WTC11 (cell line): ENCODE measurements at regions not wholly inside any gene's neighbourhood (a gene's known extent, or its start where the extent isn't known, plus 50 kb on each side); places are given as distances from the start of the nearest gene placed in this dataset.

Source experiments
- ATAC-seq: fragments of 200-7000 bp; cut with Tn5 transposase; 2 replicates; pipeline ENCODE4 v1.10.0; 2021; ENCODE audit warnings: mild to moderate bottlenecking, moderate library complexity
- CTCF ChIA-PET: fragments of 300-600 bp; sonication (Branson Sonifier 250); formaldehyde crosslinking; loops from one replicate; lab custom pipeline; 2021; ENCODE audit warnings: antibody characterized with exemption; lab: Charles Lee
- POLR2A ChIA-PET: fragments of 350-600 bp; sonication (Branson Sonifier 250); formaldehyde crosslinking; loops from one replicate; lab custom pipeline; 2021; ENCODE audit warnings: antibody characterized with exemption; lab: Charles Lee
- DNase-seq: peaks from one replicate; pipeline ENCODE4 v3.0.0; 2021; ENCODE audit warnings: low spot score
- H3K27ac Mint-ChIP-seq: 2 replicates; pipeline ENCODE4 v1.8.0; 2021; ENCODE audit warnings: mixed read lengths
- H3K27me3 Mint-ChIP-seq: 2 replicates; pipeline ENCODE4 v1.8.0; 2021; ENCODE audit warnings: low read depth, mild to moderate bottlenecking, moderate library complexity, mixed read lengths
- H3K36me3 Mint-ChIP-seq: 2 replicates; pipeline ENCODE4 v1.8.0; 2021; ENCODE audit warnings: mixed read lengths
- H3K4me1 Mint-ChIP-seq: 2 replicates; pipeline ENCODE4 v1.8.0; 2022; ENCODE audit warnings: mixed read lengths
- H3K4me3 Mint-ChIP-seq: 2 replicates; pipeline ENCODE4 v1.8.0; 2021; ENCODE audit warnings: mild to moderate bottlenecking, moderate library complexity, mixed read lengths
- H3K9me3 Mint-ChIP-seq: 2 replicates; pipeline ENCODE4 v1.8.0; 2021; ENCODE audit warnings: mixed read lengths
- ATF2 ChIP-seq: sonication (generic); formaldehyde crosslinking; IDR thresholded peaks from 2 replicates; pipeline ENCODE4 v1.8.1; 2022; ENCODE audit warnings: low read depth, missing genetic modification reagents, borderline replicate concordance
- E2F1 ChIP-seq: sonication (generic); formaldehyde crosslinking; IDR thresholded peaks from 2 replicates; pipeline ENCODE4 v1.8.0; 2022; ENCODE audit warnings: mild to moderate bottlenecking, missing genetic modification reagents
- ETV6 ChIP-seq: sonication (generic); formaldehyde crosslinking; IDR thresholded peaks from 2 replicates; pipeline ENCODE4 v1.8.1; 2022; ENCODE audit warnings: mild to moderate bottlenecking, missing genetic modification reagents
- FOXJ3 ChIP-seq: sonication (generic); formaldehyde crosslinking; IDR thresholded peaks from 2 replicates; pipeline ENCODE4 v1.9.0; 2021; ENCODE audit warnings: missing genetic modification reagents, mild to moderate bottlenecking, borderline replicate concordance
- FOXP1 ChIP-seq: sonication (generic); formaldehyde crosslinking; IDR thresholded peaks from 2 replicates; pipeline ENCODE4 v1.8.0; 2022; ENCODE audit warnings: missing genetic modification reagents, mild to moderate bottlenecking, moderate library complexity, borderline replicate concordance
- MYBL2 ChIP-seq: sonication (generic); formaldehyde crosslinking; IDR thresholded peaks from 2 replicates; pipeline ENCODE4 v1.8.1; 2023; ENCODE audit warnings: mild to moderate bottlenecking, moderate library complexity, missing genetic modification reagents
- RELA ChIP-seq: sonication (generic); formaldehyde crosslinking; IDR thresholded peaks from 2 replicates; pipeline ENCODE4 v1.8.1; 2022; ENCODE audit warnings: missing genetic modification reagents, mild to moderate bottlenecking, borderline replicate concordance
- RORB ChIP-seq: fragments of 250-450 bp; sonication (Bioruptor Pico); IDR thresholded peaks from 2 replicates; pipeline ENCODE4 v1.9.0; 2021; ENCODE audit warnings: mild to moderate bottlenecking
- TEAD4 ChIP-seq: sonication (generic); formaldehyde crosslinking; IDR thresholded peaks from 2 replicates; pipeline ENCODE4 v1.8.0; 2022; ENCODE audit warnings: mild to moderate bottlenecking, missing genetic modification reagents
- ZNF138 ChIP-seq: sonication (generic); formaldehyde crosslinking; conservative IDR thresholded peaks from 2 replicates; pipeline ENCODE4 v1.8.1; 2022; ENCODE audit warnings: mild to moderate bottlenecking, moderate library complexity, missing genetic modification reagents
- ZNF671 ChIP-seq: fragments of 250-450 bp; sonication (Bioruptor Pico); IDR thresholded peaks from 2 replicates; pipeline ENCODE4 v1.8.0; 2021; ENCODE audit warnings: mild to moderate bottlenecking
- TF ChIP-seq, protein P1 (sequence below): sonication (generic); formaldehyde crosslinking; IDR thresholded peaks from 2 replicates; pipeline ENCODE4 v1.8.1; 2023; ENCODE audit warnings: mild to moderate bottlenecking, moderate library complexity, missing genetic modification reagents
- TF ChIP-seq, protein P2 (sequence below): sonication (generic); formaldehyde crosslinking; IDR thresholded peaks from 2 replicates; pipeline ENCODE4 v1.8.1; 2022; ENCODE audit warnings: low read depth, mild to moderate bottlenecking, moderate library complexity, missing genetic modification reagents, borderline replicate concordance
- TF ChIP-seq, protein P3 (sequence below): sonication (generic); formaldehyde crosslinking; IDR thresholded peaks from 2 replicates; pipeline ENCODE4 v1.8.1; 2023; ENCODE audit warnings: mild to moderate bottlenecking, missing genetic modification reagents
- TF ChIP-seq, protein P4 (sequence below): sonication (generic); formaldehyde crosslinking; IDR thresholded peaks from 2 replicates; pipeline ENCODE4 v1.8.0; 2022; ENCODE audit warnings: missing genetic modification reagents

GRCh38 chr2:222102575-222103349 is 196.0 kb downstream of the PAX3 start:
- no peaks in the 10 kb centered on the region; the same call in 1 of the 2 replicates for H3K27me3 Mint-ChIP-seq
- no peak overlapping the region for H3K4me3 Mint-ChIP-seq
- no peak for TF ChIP-seq TEAD4 (CRISPR knock-in tag)
- TF ChIP-seq, protein P1, sequence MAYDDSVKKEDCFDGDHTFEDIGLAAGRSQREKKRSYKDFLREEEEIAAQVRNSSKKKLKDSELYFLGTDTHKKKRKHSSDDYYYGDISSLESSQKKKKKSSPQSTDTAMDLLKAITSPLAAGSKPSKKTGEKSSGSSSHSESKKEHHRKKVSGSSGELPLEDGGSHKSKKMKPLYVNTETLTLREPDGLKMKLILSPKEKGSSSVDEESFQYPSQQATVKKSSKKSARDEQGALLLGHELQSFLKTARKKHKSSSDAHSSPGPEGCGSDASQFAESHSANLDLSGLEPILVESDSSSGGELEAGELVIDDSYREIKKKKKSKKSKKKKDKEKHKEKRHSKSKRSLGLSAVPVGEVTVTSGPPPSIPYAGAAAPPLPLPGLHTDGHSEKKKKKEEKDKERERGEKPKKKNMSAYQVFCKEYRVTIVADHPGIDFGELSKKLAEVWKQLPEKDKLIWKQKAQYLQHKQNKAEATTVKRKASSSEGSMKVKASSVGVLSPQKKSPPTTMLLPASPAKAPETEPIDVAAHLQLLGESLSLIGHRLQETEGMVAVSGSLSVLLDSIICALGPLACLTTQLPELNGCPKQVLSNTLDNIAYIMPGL (CRISPR knock-in tag) = no peak
- TF ChIP-seq, protein P2, sequence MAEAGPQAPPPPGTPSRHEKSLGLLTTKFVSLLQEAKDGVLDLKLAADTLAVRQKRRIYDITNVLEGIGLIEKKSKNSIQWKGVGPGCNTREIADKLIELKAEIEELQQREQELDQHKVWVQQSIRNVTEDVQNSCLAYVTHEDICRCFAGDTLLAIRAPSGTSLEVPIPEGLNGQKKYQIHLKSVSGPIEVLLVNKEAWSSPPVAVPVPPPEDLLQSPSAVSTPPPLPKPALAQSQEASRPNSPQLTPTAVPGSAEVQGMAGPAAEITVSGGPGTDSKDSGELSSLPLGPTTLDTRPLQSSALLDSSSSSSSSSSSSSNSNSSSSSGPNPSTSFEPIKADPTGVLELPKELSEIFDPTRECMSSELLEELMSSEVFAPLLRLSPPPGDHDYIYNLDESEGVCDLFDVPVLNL (CRISPR knock-in tag) = no peak
- no peak for TF ChIP-seq ATF2 (CRISPR knock-in tag)
- no peak for TF ChIP-seq MYBL2 (CRISPR knock-in tag)
- TF ChIP-seq RELA (CRISPR knock-in tag) = no peak
- no peak for TF ChIP-seq RORB
- TF ChIP-seq, protein P3, sequence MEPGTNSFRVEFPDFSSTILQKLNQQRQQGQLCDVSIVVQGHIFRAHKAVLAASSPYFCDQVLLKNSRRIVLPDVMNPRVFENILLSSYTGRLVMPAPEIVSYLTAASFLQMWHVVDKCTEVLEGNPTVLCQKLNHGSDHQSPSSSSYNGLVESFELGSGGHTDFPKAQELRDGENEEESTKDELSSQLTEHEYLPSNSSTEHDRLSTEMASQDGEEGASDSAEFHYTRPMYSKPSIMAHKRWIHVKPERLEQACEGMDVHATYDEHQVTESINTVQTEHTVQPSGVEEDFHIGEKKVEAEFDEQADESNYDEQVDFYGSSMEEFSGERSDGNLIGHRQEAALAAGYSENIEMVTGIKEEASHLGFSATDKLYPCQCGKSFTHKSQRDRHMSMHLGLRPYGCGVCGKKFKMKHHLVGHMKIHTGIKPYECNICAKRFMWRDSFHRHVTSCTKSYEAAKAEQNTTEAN (CRISPR knock-in tag) = no peak
- TF ChIP-seq, protein P4, sequence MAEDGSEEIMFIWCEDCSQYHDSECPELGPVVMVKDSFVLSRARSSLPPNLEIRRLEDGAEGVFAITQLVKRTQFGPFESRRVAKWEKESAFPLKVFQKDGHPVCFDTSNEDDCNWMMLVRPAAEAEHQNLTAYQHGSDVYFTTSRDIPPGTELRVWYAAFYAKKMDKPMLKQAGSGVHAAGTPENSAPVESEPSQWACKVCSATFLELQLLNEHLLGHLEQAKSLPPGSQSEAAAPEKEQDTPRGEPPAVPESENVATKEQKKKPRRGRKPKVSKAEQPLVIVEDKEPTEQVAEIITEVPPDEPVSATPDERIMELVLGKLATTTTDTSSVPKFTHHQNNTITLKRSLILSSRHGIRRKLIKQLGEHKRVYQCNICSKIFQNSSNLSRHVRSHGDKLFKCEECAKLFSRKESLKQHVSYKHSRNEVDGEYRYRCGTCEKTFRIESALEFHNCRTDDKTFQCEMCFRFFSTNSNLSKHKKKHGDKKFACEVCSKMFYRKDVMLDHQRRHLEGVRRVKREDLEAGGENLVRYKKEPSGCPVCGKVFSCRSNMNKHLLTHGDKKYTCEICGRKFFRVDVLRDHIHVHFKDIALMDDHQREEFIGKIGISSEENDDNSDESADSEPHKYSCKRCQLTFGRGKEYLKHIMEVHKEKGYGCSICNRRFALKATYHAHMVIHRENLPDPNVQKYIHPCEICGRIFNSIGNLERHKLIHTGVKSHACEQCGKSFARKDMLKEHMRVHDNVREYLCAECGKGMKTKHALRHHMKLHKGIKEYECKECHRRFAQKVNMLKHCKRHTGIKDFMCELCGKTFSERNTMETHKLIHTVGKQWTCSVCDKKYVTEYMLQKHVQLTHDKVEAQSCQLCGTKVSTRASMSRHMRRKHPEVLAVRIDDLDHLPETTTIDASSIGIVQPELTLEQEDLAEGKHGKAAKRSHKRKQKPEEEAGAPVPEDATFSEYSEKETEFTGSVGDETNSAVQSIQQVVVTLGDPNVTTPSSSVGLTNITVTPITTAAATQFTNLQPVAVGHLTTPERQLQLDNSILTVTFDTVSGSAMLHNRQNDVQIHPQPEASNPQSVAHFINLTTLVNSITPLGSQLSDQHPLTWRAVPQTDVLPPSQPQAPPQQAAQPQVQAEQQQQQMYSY (CRISPR knock-in tag) = no peak
- no peak for TF ChIP-seq E2F1
- TF ChIP-seq ZNF671 (CRISPR knock-in tag) = no peak
- no peak for TF ChIP-seq FOXJ3
- TF ChIP-seq FOXP1 (CRISPR knock-in tag) = no peak
- TF ChIP-seq ETV6 = no peak
- TF ChIP-seq ZNF138 (CRISPR knock-in tag) = no peak
- TF ChIP-seq, all 79 proteins: peak for 0
- DNase-seq (no peak), ATAC-seq (peak; percentile 35)
- H3K9me3 Mint-ChIP-seq = no peaks in the 10 kb centered on the region
- ChIA-PET POLR2A (no interaction called here), CTCF (no interaction called here)
- H3K27ac Mint-ChIP-seq = peak overlapping the region; percentile 61
- no peaks in the 10 kb centered on the region for H3K36me3 Mint-ChIP-seq
- peaks cover 34% of the 10 kb centered on the region for H3K4me1 Mint-ChIP-seq
